Loucy (cell line): ENCODE measurements at regions not wholly inside any gene's neighbourhood (a gene's known extent, or its start where the extent isn't known, plus 50 kb on each side); places are given as distances from the start of the nearest gene placed in this dataset.

ENCODE experiments used
- H2AFZ ChIP-seq: fragments of 200-600 bp; sonication (generic); 2 replicates; pipeline ENCODE4 v1.6.0; 2016; ENCODE audit warnings: antibody characterized with exemption, mild to moderate bottlenecking, low read length, moderate library complexity
- H3F3A ChIP-seq: fragments of 200-600 bp; 2 replicates; pipeline ENCODE4 v1.6.0; 2016; ENCODE audit warnings: antibody characterized with exemption, low read depth, mild to moderate bottlenecking
- H3K27me3 ChIP-seq: fragments of 200-600 bp; sonication (generic); 2 replicates; pipeline ENCODE4 v1.6.1; 2014; ENCODE audit warnings: low read length, mild to moderate bottlenecking; ENCODE audit not compliant: insufficient read depth, poor library complexity, severe bottlenecking
- H3K36me3 ChIP-seq: fragments of 200-600 bp; sonication (generic); 2 replicates; pipeline ENCODE4 v1.6.1; 2016; ENCODE audit warnings: low read length; ENCODE audit not compliant: insufficient read depth
- H3K4me1 ChIP-seq: fragments of 200-600 bp; sonication (generic); 2 replicates; pipeline ENCODE4 v1.5.1; 2014; ENCODE audit warnings: low read length, mild to moderate bottlenecking; ENCODE audit not compliant: insufficient read depth, poor library complexity, severe bottlenecking
- H3K4me2 ChIP-seq: fragments of 200-600 bp; sonication (generic); 2 replicates; pipeline ENCODE4 v1.6.0; 2014; ENCODE audit warnings: antibody characterized with exemption, low read length, low read depth, mild to moderate bottlenecking; ENCODE audit not compliant: poor library complexity, severe bottlenecking
- H3K4me3 ChIP-seq: fragments of 200-600 bp; sonication (generic); 2 replicates; pipeline ENCODE4 v1.5.1; 2014; ENCODE audit warnings: low read length, mild to moderate bottlenecking, mixed read lengths; ENCODE audit not compliant: poor library complexity, severe bottlenecking
- H3K79me2 ChIP-seq: fragments of 200-600 bp; sonication (generic); 2 replicates; pipeline ENCODE4 v1.6.1; 2014; ENCODE audit warnings: low read length; ENCODE audit not compliant: insufficient read depth
- H3K9ac ChIP-seq: fragments of 200-600 bp; sonication (generic); 2 replicates; pipeline ENCODE4 v1.6.0; 2014; ENCODE audit warnings: mild to moderate bottlenecking, low read depth, low read length, moderate library complexity; ENCODE audit not compliant: poor library complexity, severe bottlenecking
- H3K9me2 ChIP-seq: fragments of 200-600 bp; sonication (generic); replicated peaks from 2 replicates; pipeline ENCODE4 v1.6.1; 2016; ENCODE audit warnings: low read depth, low read length, mixed read lengths
- H3K9me3 ChIP-seq: fragments of 200-600 bp; sonication (generic); 2 replicates; pipeline ENCODE4 v1.6.1; 2014; ENCODE audit warnings: mild to moderate bottlenecking, antibody characterized with exemption, low read length, low read depth; ENCODE audit not compliant: insufficient read depth
- H4K20me1 ChIP-seq: fragments of 200-600 bp; sonication (generic); 2 replicates; pipeline ENCODE4 v1.6.0; 2014; ENCODE audit warnings: antibody characterized with exemption, low read length, mild to moderate bottlenecking; ENCODE audit not compliant: insufficient read depth, poor library complexity, severe bottlenecking
- CTCF ChIP-seq: fragments of 200-600 bp; sonication (generic); conservative IDR thresholded peaks from 2 replicates; pipeline ENCODE4 v1.5.1; 2014; ENCODE audit warnings: mild to moderate bottlenecking, antibody characterized with exemption, low read length
- EZH2phosphoT487 ChIP-seq: fragments of 200-600 bp; IDR thresholded peaks from 2 replicates; pipeline ENCODE4 v1.6.1; 2018; ENCODE audit warnings: antibody characterized with exemption, mild to moderate bottlenecking, moderate library complexity, borderline replicate concordance

GRCh38 chr1:199220031-199220430 lies 581.2 kb downstream of the PTPRC start:
- H3K79me2 ChIP-seq, result no peaks in the 10 kb centered on the region
- no peaks in the 10 kb centered on the region for H3K27me3 ChIP-seq
- no peaks in the 10 kb centered on the region for H3K9me2 ChIP-seq
- H3K9ac ChIP-seq, result no peak overlapping the region
- no peaks in the 10 kb centered on the region for H3K9me3 ChIP-seq
- H3K4me1 ChIP-seq, result peaks cover 49% of the 10 kb centered on the region
- no peaks in the 10 kb centered on the region for H3K36me3 ChIP-seq
- no peak overlapping the region for H3K4me2 ChIP-seq
- no peaks in the 10 kb centered on the region for H3F3A ChIP-seq
- no peak overlapping the region for H3K4me3 ChIP-seq
- TF ChIP-seq EZH2phosphoT487 (no peak), CTCF (no peak)
- peak overlapping the region; percentile 47 for H2AFZ ChIP-seq
- H4K20me1 ChIP-seq, result no peaks in the 10 kb centered on the region

GRCh38 chr1:199221371-199222150 lies 582.7 kb downstream of the PTPRC start:
- no peak overlapping the region for H3K4me2 ChIP-seq
- TF ChIP-seq EZH2phosphoT487, result no peak
- peak; percentile 54 for TF ChIP-seq CTCF
- no peaks in the 10 kb centered on the region for H3K79me2 ChIP-seq
- peaks cover 63% of the 10 kb centered on the region for H3K4me1 ChIP-seq
- no peaks in the 10 kb centered on the region for H3K9me3 ChIP-seq
- no peak overlapping the region for H3K4me3 ChIP-seq
- no peaks in the 10 kb centered on the region for H3F3A ChIP-seq
- no peaks in the 10 kb centered on the region for H3K36me3 ChIP-seq
- H3K9me2 ChIP-seq, result no peaks in the 10 kb centered on the region
- no peak overlapping the region for H2AFZ ChIP-seq
- H3K9ac ChIP-seq, result no peak overlapping the region
- no peaks in the 10 kb centered on the region for H3K27me3 ChIP-seq
- no peaks in the 10 kb centered on the region for H4K20me1 ChIP-seq

- H3K4me1 ChIP-seq, result peaks cover 49% of the 10 kb centered on the region
- TF ChIP-seq CTCF, result no peak
- no peak for TF ChIP-seq EZH2phosphoT487
- H3K9me2 ChIP-seq, result no peaks in the 10 kb centered on the region
- no peak overlapping the region for H3K9ac ChIP-seq
- no peak overlapping the region for H3K4me2 ChIP-seq
- no peaks in the 10 kb centered on the region for H3K27me3 ChIP-seq
- H3K36me3 ChIP-seq, result no peaks in the 10 kb centered on the region
- H3F3A ChIP-seq, result no peaks in the 10 kb centered on the region
- no peak overlapping the region for H3K4me3 ChIP-seq
- no peaks in the 10 kb centered on the region for H4K20me1 ChIP-seq
- H2AFZ ChIP-seq, result no peak overlapping the region
- H3K9me3 ChIP-seq, result no peaks in the 10 kb centered on the region
- H3K79me2 ChIP-seq, result no peaks in the 10 kb centered on the region
Measured at GRCh38 chr1:199223936-199224335, 585.1 kb downstream of the PTPRC start.
